ENCODE measurements at regions not wholly inside any gene's neighbourhood (a gene's known extent, or its start where the extent isn't known, plus 50 kb on each side); places are given as distances from the start of the nearest gene placed in this dataset.

- no peak for ATAC-seq
- TF ChIP-seq ZNF565 (CRISPR knock-in tag; conservative IDR thresholded peaks at IDR 0.05; ENCODE audit: low read depth) (no peak), ZNF70 (CRISPR knock-in tag; IDR thresholded peaks at IDR 0.05) (no peak), CREB5 (CRISPR knock-in tag; IDR thresholded peaks at IDR 0.05; ENCODE audit: low read depth) (no peak), ZFP3 (CRISPR knock-in tag; IDR thresholded peaks at IDR 0.05) (no peak), TOX (CRISPR knock-in tag; IDR thresholded peaks at IDR 0.05; ENCODE audit: borderline replicate concordance) (no peak), CSRNP3 (CRISPR knock-in tag; IDR thresholded peaks at IDR 0.05) (no peak), PPARA (CRISPR knock-in tag; IDR thresholded peaks at IDR 0.05; ENCODE audit: borderline replicate concordance) (no peak)
Observed at GRCh38 chr5:174411479-174411819, 312.9 kb upstream of the MSX2 start.

GRCh38 chr5:174412374-174412773 is 312.0 kb upstream of the MSX2 start:
- no peak for TF ChIP-seq ISL1 (CRISPR knock-in tag; IDR thresholded peaks at IDR 0.05)
- no peak for TF ChIP-seq ESRRG (CRISPR knock-in tag; IDR thresholded peaks at IDR 0.05)
- TF ChIP-seq BACH2 (CRISPR knock-in tag; IDR thresholded peaks at IDR 0.05; ENCODE audit: borderline replicate concordance): no peak
- TF ChIP-seq POU6F1 (CRISPR knock-in tag; IDR thresholded peaks at IDR 0.05; ENCODE audit: borderline replicate concordance, low read depth): no peak
- no peak for TF ChIP-seq ZNF565 (CRISPR knock-in tag; conservative IDR thresholded peaks at IDR 0.05; ENCODE audit: low read depth)
- no peak for TF ChIP-seq ZFP30 (CRISPR knock-in tag; IDR thresholded peaks at IDR 0.05)
- TF ChIP-seq ARNTL (CRISPR knock-in tag; IDR thresholded peaks at IDR 0.05; ENCODE audit: borderline replicate concordance, low read depth): no peak
- no peak for TF ChIP-seq PPARA (CRISPR knock-in tag; IDR thresholded peaks at IDR 0.05; ENCODE audit: borderline replicate concordance)
- no peak for TF ChIP-seq CREB5 (CRISPR knock-in tag; IDR thresholded peaks at IDR 0.05; ENCODE audit: low read depth)
- no peak for TF ChIP-seq RARB (CRISPR knock-in tag; IDR thresholded peaks at IDR 0.05)
- no peak for TF ChIP-seq OSR1 (CRISPR knock-in tag; IDR thresholded peaks at IDR 0.05)
- TF ChIP-seq ZFP3 (CRISPR knock-in tag; IDR thresholded peaks at IDR 0.05): no peak
- TF ChIP-seq ZNF70 (CRISPR knock-in tag; IDR thresholded peaks at IDR 0.05): no peak
- TF ChIP-seq PATZ1 (CRISPR knock-in tag; IDR thresholded peaks at IDR 0.05; ENCODE audit: borderline replicate concordance): no peak
- TF ChIP-seq GLIS3 (CRISPR knock-in tag; IDR thresholded peaks at IDR 0.05): no peak
- TF ChIP-seq SNAI2 (CRISPR knock-in tag; IDR thresholded peaks at IDR 0.05): no peak
- peak; percentile 6; the same call in 1 of the 3 replicates for ATAC-seq

GRCh38 chr5:174412941-174413340 is 311.4 kb upstream of the MSX2 start:
- no peak for ATAC-seq
- TF ChIP-seq ISL1 (CRISPR knock-in tag; IDR thresholded peaks at IDR 0.05): no peak
- no peak for TF ChIP-seq GLIS3 (CRISPR knock-in tag; IDR thresholded peaks at IDR 0.05)
- no peak for TF ChIP-seq PPARA (CRISPR knock-in tag; IDR thresholded peaks at IDR 0.05; ENCODE audit: borderline replicate concordance)
- no peak for TF ChIP-seq CSRNP3 (CRISPR knock-in tag; IDR thresholded peaks at IDR 0.05)
- no peak for TF ChIP-seq ZNF565 (CRISPR knock-in tag; conservative IDR thresholded peaks at IDR 0.05; ENCODE audit: low read depth)
- no peak for TF ChIP-seq TOX (CRISPR knock-in tag; IDR thresholded peaks at IDR 0.05; ENCODE audit: borderline replicate concordance)
- TF ChIP-seq BACH2 (CRISPR knock-in tag; IDR thresholded peaks at IDR 0.05; ENCODE audit: borderline replicate concordance): no peak
- TF ChIP-seq POU6F1 (CRISPR knock-in tag; IDR thresholded peaks at IDR 0.05; ENCODE audit: borderline replicate concordance, low read depth): no peak
- TF ChIP-seq SNAI2 (CRISPR knock-in tag; IDR thresholded peaks at IDR 0.05): no peak
- TF ChIP-seq TSHZ2 (CRISPR knock-in tag; IDR thresholded peaks at IDR 0.05): no peak
- TF ChIP-seq ZNF8 (CRISPR knock-in tag; IDR thresholded peaks at IDR 0.05): no peak
- TF ChIP-seq CREB5 (CRISPR knock-in tag; IDR thresholded peaks at IDR 0.05; ENCODE audit: low read depth): no peak
- no peak for TF ChIP-seq OSR1 (CRISPR knock-in tag; IDR thresholded peaks at IDR 0.05)

Data from SK-N-SH treated with all-trans-retinoic acid at 6 μM for 48 hours (cell line).